ENCODE measurements at regions not wholly inside any gene's neighbourhood (a gene's known extent, or its start where the extent isn't known, plus 50 kb on each side); places are given as distances from the start of the nearest gene placed in this dataset.

DNA sequence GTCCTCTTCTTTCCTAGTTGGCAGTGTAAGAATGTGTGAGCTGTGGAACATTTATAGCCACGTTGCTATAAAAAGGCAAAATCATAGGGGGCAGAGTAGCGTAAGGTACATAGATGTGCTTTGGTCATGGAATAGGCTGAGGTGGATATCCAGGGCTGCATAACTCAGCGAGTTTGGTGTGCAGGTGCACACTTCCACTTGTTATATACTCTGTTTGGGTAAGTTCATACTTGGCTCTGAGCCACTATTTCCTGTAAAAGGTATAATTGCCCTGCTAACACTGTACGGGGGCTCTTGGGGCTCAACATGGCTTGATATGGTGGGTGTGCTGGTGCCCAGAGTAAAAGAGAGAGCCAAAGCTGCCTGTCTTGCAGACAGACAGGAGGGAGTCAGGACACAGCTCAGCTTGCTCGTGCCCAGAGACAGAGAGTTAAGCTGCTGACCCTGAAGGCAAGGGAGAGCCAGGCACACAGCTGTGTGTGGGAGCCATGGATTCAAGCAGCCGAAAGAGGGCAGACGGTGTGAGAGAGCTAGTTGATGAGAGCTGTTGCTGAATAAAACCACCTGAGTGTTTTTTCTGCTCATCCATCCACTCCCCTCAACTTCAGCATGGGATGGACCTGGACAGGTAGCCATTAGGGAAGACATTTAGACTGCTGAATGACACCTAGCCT, 126.7 kb downstream of the DKK1 start:
- no peak for DNase-seq (ENCODE audit: low read depth)

DNA sequence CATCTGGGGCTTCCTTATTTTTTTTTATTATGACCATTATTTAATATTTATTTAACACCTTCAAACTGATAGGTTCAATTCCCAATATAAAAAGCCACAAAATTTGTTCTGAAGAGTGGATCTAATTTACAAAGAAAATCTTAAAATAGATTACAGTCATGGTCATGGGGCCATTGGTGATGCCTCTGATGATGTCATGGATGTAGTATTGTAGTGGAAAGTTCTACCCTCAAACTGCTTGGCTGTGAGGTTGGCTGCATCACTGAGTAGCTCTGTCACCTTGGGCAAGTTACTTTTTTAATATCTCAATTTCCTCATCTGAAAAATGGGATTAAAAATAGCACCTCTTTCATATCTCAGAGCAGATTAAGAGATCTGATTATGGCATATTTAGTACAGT, 128.5 kb downstream of the DKK1 start:
- no peak for DNase-seq (ENCODE audit: low read depth)

DNA sequence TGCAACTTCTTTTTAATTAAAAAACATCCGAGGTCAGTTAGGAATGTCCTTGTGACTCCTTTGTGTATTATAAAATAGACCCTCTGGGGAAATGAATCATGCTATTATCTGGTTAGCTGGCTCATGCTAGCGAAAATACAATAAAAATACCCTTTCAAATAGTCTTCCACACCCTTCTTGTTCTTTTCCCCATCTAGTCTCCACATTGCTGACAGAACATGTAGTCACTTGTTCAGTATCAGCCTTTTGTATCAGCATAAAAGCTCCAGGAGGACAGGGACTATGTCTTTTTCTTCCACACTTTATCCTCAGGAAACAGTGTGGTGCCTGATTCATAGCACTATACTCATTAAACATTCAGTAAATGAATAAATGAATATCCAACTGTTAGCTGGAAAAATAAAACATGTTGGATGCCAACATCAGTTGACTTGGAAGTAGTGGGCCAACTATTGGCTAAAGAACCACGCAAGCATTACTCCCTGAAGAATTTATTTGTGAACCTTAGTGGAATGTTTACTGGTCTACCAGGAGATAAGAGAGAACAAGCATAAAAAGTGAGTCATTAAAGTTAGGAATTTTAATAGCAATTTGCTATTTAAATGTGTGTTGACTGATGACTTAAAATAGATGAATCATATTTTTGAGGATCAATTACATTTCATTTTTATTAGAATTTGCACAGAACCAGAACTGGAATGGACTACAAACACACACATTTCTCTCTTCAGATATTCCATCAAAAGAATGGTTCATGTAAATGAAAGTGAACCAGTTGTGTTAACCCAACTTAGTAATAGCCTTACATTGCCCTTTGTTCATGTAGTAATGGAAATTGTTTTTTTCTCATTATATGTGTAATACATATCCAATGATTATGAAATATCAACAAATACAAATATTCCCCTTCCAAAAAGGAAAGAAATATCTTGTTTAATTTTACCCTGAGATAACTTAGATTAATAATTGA, 129.6 kb downstream of the DKK1 start:
- DNase-seq (ENCODE audit: low read depth) = peak; percentile 89

DNA sequence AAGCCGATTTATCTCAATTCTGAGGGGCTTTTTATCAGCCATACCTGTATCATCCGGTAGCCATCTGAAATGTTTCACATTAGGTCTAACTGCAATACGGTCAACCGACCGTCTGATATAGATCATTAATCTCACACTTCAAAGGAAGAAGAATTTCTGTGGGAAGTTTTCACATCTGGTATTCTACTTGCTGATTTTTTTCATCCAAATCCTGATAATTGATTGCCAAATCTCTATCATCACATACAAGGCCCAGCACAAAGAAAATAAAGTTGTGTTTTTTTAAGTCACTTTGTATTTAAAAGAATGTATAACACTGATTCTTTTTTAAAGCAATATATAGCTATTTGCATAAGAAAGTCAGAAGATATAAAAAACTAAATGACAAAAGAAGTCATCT, 132.3 kb downstream of the DKK1 start:
- no peak for DNase-seq (ENCODE audit: low read depth)

DNA sequence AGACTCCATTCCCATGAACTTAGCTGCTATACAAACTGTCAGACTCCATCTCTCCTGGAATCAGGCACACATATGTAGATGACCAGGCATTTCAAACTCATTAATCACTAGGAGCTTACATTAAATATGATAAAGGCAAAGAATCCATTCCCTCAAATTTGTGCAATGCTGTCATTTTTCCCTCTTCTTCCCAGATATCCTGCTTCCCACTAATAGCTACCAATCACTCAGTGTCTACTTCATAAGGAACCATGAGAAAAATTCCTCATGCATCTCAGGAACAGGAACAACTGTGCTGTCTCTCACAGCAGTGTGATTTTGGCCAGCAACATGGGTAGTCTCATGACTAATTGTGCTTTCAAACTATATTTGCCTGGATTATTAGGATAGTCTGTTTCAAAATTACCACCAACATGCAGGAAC, 133.9 kb downstream of the DKK1 start:
- DNase-seq (ENCODE audit: low read depth) = no peak

DNA sequence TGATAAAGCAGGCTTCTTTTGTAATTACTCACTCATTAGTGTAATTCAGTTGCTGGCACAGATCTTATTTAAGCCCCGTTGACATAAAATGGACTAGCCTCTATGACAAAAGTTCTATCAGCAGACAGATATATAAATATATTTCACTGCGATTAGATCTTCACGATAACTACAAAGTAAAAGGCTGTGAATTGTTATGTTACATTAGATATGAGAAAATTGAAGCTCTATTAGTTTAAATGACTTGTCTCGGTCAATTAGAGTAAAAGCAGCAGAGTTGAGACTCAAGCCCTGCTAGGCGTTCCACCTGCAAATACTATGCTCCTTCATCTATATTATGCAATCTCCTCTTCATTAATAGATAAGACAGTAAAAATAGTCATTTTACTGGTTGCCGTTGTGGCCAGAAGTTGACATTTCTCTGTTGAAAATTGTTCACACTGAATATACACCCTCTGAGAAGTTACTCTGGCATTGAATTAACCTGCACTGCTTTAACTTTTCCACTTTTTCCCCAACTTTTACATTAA, 136.7 kb downstream of the DKK1 start:
- no peak for DNase-seq (ENCODE audit: low read depth)

DNA sequence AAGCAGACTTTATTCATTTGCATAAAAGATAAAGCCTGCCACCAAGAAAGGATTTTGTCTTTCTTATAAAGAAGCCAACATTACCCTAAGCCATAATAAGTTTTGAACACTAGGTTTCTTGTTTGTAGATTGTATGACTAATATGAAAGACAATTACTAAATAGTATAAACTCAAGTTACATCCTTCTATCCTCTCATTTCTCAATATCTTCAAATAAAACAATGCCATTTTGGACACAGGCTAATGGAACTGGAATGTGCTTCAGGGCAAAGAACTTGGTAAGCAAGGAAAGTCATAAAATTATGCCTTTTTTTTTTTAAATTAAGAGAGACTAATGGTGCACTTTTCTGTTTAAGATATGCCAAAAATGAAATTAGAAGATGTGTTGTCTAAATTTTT, 137.7 kb downstream of the DKK1 start:
- DNase-seq (ENCODE audit: low read depth) = peak; percentile 84

DNA sequence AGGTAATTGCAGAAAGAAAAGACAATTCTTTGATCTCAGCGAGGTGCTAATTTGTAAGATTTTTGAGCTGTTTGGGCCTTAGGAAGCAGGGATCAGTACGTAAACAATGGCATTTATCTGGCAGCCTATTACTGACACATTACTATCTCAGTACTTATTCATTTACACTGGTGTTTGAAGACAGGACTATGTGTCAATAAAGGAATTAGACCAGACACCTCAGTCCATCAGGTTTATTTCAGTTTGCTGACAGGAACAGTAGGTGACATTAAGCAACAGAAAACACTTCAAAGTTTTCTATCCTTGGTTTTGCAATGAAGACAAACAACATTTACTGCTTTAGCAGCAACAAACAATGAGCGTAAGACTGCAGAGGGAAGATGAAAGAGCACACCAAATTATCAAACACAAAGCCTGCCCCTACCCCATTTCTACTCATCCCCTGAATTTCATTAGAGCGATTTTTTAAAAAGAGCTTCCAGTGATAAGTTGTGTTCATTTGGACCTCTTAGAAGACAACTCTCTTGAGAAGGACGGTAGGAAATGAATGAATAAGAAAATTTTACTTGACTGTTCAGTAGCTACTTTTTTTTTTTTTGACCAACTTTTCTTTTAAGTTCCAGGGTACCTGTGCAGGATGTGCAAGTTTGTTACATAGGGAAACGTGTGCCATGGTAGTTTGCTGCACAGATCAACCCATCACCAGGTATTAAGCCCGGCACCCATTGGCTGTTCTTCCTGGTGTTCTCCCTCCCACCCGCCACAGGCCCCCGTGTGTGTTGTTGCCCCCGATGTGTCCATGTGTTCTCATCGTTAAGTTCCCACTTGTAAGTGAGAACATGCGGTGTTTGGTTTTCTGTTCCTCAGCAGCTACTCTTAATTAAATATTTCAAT, 138.8 kb downstream of the DKK1 start:
- DNase-seq (ENCODE audit: low read depth) = no peak

DNA sequence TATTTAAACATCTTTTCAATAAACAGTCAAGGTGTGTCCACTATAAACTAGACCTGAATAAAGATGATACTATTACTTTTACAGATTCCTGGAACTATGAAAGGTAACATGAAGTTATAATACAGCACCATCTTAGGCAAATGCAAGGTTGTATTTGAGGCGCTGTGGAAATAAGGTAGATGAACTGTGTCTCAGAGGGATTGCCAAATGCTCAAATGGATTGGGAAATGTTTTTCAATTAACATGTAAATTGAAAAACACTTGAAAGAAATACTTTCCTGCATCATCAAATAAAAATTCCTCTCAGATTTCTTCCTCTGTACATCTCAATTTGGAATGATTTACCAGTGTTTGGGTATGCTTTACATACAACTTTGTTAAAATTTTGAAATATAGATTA, 139.4 kb downstream of the DKK1 start:
- DNase-seq (ENCODE audit: low read depth) = no peak

DNA sequence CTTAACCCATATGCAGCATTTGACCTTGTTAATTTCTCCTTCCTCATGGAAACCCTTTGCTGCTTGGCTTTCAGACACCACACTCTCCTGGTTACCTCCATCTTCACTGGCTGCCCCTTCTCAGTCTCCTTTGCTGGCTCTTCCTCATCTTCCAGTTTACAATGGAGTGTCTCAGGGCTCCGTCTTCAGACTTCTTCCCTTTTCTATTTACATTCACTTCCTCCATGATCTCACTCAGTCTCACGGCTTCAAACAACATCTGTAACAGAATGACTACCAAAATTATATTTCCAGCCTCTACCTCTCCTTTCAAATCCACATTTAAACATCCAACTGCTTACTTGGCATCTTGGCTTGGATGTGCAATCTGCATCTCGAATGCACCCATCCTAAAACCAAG, 140.4 kb downstream of the DKK1 start:
- DNase-seq (ENCODE audit: low read depth) = no peak

DNA sequence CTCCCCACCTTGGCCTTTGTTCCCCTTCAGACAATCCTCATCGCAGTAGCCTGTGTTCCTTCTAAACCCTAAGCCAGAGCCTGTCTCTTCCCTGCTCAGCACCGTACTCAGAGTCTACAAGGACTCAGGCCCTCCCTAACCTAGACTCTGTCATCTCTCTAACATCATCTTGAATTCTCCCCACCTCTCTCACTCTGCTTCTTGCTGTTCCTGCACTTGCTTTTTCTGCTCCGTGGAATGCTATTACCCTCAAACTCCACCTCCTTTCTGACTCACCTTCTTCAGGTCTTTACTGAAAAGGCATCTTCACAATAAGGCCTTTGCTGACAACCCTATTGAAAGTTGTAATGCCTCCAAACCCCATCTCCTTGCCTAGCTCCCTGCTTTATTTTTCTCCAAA, 141.0 kb downstream of the DKK1 start:
- DNase-seq (ENCODE audit: low read depth) = no peak

DNA sequence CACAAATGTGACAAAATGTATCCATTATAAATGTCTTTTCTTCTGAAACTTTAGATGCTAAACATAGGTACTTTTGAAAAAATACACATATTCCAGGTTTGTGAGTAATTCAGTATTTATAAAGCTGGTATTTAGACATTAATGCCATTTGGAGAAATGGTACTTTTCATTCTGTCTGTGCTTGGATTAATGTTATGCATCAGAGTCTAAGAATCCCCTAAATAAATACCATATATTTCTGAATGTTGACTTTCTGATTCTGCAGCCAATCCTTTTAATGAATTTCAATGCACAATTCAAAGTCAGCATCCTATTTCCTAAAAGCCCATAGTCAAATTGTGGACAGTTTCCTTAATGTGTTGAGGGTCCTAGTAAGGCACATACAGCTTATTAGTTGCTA, 145.0 kb downstream of the DKK1 start:
- DNase-seq (ENCODE audit: low read depth) = no peak

DNA sequence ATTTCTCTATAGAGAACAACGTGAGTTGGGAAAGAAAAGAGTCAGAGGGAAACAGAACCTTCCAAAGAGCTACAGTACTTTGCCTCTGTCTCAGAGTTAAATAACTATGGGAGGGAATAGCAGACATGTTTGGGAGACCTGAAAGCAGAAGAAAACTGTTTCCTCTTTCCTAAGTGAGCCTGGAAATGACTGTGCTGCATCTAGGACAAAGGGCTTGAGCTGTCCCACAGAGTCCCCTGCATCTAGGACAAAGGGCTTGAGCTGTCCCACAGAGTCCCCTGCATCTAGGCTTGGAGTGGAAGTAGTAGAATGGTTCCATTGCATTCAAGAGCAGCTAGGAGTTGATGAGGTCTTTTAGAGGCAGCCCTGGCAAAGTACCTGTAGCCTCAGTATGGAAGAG, 149.7 kb downstream of the DKK1 start:
- DNase-seq (ENCODE audit: low read depth) = no peak

DNA sequence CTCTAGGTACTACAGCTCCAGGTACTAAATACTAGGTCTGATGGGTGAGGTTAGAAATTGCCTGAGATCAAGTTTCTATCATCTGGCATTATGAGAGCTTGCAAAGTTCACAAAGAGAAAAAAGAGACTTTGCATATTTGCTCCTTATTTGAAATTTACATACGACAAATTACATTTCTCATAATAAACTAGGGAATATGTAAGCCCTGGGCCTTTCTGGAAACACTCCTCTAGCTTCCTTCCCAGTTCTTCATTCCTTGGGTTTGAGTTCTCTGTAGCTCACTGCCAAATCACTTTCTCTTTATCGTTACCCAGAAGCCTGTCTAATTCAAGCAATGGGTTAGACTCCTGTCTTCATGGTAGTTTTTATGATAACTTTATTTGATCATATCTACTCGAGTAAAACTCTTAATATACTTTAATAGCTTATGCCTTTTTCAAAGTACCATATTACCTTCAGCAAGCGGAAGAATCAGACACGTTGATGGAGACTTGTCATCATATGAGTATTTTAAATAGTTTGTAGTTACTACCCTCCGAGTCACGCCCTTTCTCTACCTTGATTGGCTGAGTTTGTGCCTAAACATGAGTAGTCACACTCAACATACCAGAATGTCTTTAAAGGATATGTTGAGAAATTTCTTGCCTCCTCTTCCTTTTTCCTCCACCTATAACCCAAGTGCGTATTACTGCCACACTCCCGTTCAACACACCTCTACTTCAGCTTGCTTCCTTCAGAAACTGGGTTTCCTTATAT, 150.5 kb downstream of the DKK1 start:
- DNase-seq (ENCODE audit: low read depth) = no peak

DNA sequence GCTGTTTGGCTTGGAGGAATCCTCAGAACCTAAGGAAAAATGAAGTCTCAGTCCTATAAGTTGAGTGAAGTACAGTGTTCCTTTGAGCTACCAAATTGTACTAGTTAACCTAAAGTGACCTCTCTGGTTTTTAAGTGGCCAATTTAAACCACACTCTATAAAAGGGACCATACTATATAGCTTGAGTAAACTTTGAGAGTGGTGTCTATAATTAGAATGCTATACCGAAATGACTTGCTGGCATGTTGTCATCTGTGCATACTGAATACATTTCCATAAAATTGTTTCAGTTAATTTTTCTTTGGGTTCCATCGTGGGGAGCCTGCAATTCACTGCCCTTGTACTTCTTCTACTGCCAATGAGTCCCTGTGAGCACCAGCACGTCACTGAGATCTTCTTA, 151.1 kb downstream of the DKK1 start:
- DNase-seq (ENCODE audit: low read depth) = no peak

DNA sequence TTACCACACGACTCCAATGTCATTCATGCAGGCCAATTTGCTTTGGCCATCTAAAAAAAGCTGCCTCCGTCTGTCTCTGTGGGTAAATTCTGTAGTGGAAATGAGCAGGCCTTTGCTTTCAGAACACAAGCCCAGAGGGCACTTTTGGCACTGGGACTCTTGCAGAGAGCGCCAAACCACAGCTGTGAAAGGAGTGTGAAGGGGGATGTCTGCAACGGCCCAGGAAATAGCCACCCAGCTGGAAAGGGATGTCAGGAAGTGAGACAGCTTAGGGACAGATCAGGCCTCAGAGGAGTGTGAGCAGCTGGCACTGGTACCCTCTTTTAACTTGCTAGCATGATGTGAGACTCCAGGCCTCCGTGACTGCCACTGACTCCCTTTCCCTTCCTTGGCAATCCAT, 152.4 kb downstream of the DKK1 start:
- DNase-seq (ENCODE audit: low read depth) = no peak

DNA sequence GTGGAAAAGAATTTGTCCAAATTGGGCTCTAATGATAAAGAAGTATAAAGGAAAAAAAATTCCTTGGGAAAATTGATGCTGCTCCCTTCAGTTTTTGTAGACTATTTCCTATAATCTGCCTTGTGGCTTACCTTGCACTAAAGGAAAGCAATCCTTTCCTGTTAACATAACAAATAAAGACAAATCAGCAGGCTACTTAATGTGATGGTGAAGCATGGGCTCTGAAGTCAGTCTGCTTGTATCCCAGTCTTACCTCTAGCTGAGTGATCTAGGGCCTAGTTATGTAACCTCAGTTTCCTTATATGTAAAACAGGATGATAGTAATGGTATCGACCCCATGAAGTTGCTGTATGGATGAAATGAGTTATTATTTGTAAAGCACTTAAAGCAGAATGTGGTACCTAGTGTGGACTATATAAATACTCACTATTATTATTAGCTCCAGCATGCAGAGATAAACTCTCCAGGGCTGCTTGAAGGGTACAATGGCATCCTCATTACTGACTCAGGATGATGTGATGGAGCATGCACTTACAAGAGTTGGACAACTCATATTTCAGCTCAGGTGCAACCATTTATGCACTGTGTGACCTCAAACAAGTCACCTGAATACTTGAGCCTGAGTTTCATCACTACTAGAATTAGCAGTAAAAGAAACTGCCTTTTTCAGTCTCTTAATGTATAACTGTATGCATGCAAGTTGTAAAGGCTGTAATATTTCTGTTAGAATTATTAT, 156.1 kb downstream of the DKK1 start:
- DNase-seq (ENCODE audit: low read depth) = no peak

DNA sequence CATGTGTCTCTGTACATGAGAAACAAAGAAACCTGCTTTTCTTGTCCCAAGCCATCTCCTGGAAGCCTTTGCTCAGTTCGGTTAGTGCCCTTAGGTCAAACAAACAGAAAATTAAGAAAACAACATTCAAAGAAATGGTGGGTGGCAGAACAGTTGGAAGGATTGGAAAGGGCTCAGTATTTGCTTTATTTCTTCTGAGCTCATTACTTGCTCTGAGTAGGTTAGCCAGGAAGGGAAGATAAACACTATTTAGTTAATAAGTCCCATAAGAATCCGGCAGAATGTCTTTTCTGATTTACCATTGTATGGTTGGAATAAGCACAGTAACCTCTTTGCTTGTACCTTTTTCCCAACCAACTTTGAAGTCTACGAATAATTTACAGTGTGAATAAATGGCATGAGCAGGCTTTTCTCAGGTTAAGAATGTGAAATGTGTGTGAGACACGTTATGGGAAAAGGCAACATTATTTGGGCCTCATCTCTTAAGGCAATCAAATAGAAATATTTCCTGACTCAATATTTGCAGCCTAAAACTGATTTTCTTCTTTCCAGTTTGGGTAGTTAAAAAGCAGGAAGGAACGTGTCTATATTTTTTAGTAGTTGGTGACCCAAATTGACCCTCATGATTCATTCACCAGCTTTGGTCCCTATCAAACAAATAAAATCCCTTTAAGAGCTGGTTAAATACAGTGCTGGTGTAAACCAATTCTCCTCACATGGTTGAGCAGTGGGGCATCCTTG, 158.5 kb downstream of the DKK1 start:
- no peak for DNase-seq (ENCODE audit: low read depth)

DNA sequence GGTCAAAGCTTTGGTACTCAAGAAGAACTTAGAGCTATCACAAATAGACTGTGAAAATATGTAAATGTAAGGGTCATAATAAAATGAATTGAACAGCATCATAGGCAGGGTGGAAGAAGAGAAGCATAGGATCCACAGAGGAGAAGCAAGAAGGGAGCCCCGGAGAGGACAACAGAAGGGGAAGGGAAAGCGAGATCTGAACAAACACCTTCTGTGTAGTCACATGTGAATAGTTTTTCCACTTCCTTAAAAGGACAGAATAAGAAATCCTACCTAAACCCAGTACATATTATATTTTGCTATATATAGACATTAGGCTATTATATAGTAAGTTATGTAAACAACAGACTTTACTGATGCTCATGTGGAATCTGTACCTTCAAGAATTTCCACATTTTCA, 160.2 kb downstream of the DKK1 start:
- DNase-seq (ENCODE audit: low read depth) = no peak

DNA sequence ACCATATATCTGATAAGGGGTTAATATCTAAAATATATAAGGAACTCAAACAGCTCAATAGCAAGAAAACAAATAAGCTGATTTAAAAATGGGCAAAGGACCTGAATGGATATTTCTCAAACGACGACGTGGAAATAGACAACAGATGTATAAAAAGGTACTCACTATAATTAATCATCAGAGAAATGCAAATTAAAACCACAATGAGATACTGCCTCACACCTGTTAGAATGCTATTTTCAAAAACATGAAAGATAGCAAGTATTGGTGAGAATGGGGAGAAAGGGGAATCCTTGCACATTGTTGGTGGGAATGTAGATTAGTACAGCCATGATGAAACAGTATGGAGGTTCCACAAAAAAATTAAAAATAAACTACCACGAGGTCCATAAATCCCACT, 163.2 kb downstream of the DKK1 start:
- no peak for DNase-seq (ENCODE audit: low read depth)

Measured in GM04504 (cell line).